WTC11 (cell line): ENCODE measurements at regions not wholly inside any gene's neighbourhood (a gene's known extent, or its start where the extent isn't known, plus 50 kb on each side); places are given as distances from the start of the nearest gene placed in this dataset.

Experiments used
- ATAC-seq: fragments of 200-7000 bp; cut with Tn5 transposase; 2 replicates; pipeline ENCODE4 v1.10.0; 2021; ENCODE audit warnings: mild to moderate bottlenecking, moderate library complexity
- CTCF ChIA-PET: fragments of 300-600 bp; sonication (Branson Sonifier 250); formaldehyde crosslinking; loops from one replicate; lab custom pipeline; 2021; ENCODE audit warnings: antibody characterized with exemption; lab: Charles Lee
- POLR2A ChIA-PET: fragments of 350-600 bp; sonication (Branson Sonifier 250); formaldehyde crosslinking; loops from one replicate; lab custom pipeline; 2021; ENCODE audit warnings: antibody characterized with exemption; lab: Charles Lee
- DNase-seq: peaks from one replicate; pipeline ENCODE4 v3.0.0; 2021; ENCODE audit warnings: low spot score
- H3K27ac Mint-ChIP-seq: 2 replicates; pipeline ENCODE4 v1.8.0; 2021; ENCODE audit warnings: mixed read lengths
- H3K27me3 Mint-ChIP-seq: 2 replicates; pipeline ENCODE4 v1.8.0; 2021; ENCODE audit warnings: low read depth, mild to moderate bottlenecking, moderate library complexity, mixed read lengths
- H3K36me3 Mint-ChIP-seq: 2 replicates; pipeline ENCODE4 v1.8.0; 2021; ENCODE audit warnings: mixed read lengths
- H3K4me1 Mint-ChIP-seq: 2 replicates; pipeline ENCODE4 v1.8.0; 2022; ENCODE audit warnings: mixed read lengths
- H3K4me3 Mint-ChIP-seq: 2 replicates; pipeline ENCODE4 v1.8.0; 2021; ENCODE audit warnings: mild to moderate bottlenecking, moderate library complexity, mixed read lengths
- H3K9me3 Mint-ChIP-seq: 2 replicates; pipeline ENCODE4 v1.8.0; 2021; ENCODE audit warnings: mixed read lengths
- FOXK1 ChIP-seq: sonication (generic); formaldehyde crosslinking; IDR thresholded peaks from 2 replicates; pipeline ENCODE4 v1.8.0; 2022; ENCODE audit warnings: mild to moderate bottlenecking, moderate library complexity, missing genetic modification reagents
- GABPB1 ChIP-seq: sonication (generic); formaldehyde crosslinking; IDR thresholded peaks from 2 replicates; pipeline ENCODE4 v1.8.1; 2023; ENCODE audit warnings: mild to moderate bottlenecking, missing genetic modification reagents
- GRHL2 ChIP-seq: fragments of 250-450 bp; sonication (Bioruptor Pico); IDR thresholded peaks from 2 replicates; pipeline ENCODE4 v1.8.0; 2022; ENCODE audit warnings: mild to moderate bottlenecking, moderate library complexity; ENCODE audit not compliant: insufficient replicate concordance, severe bottlenecking
- IRF2 ChIP-seq: sonication (generic); formaldehyde crosslinking; IDR thresholded peaks from 2 replicates; pipeline ENCODE4 v1.8.0; 2022; ENCODE audit warnings: low read depth, missing genetic modification reagents, borderline replicate concordance
- JUN ChIP-seq: sonication (generic); formaldehyde crosslinking; IDR thresholded peaks from 2 replicates; pipeline ENCODE4 v1.8.0; 2023; ENCODE audit warnings: mild to moderate bottlenecking, missing genetic modification reagents
- PRRX2 ChIP-seq: fragments of 250-450 bp; sonication (Bioruptor Pico); IDR thresholded peaks from 2 replicates; pipeline ENCODE4 v1.8.0; 2021; ENCODE audit warnings: mild to moderate bottlenecking
- SMAD3 ChIP-seq: sonication (generic); formaldehyde crosslinking; IDR thresholded peaks from 2 replicates; pipeline ENCODE4 v1.8.0; 2022; ENCODE audit warnings: missing genetic modification reagents, mild to moderate bottlenecking, borderline replicate concordance
- ZNF138 ChIP-seq: sonication (generic); formaldehyde crosslinking; conservative IDR thresholded peaks from 2 replicates; pipeline ENCODE4 v1.8.1; 2022; ENCODE audit warnings: mild to moderate bottlenecking, moderate library complexity, missing genetic modification reagents
- ZNF263 ChIP-seq: sonication (generic); formaldehyde crosslinking; IDR thresholded peaks from 2 replicates; pipeline ENCODE4 v1.8.1; 2022; ENCODE audit warnings: low read depth, mild to moderate bottlenecking, moderate library complexity, missing genetic modification reagents
- ZNF396 ChIP-seq: fragments of 250-450 bp; sonication (Bioruptor Pico); IDR thresholded peaks from 2 replicates; pipeline ENCODE4 v1.8.0; 2021; ENCODE audit warnings: mild to moderate bottlenecking, moderate library complexity, borderline replicate concordance
- ZNF671 ChIP-seq: fragments of 250-450 bp; sonication (Bioruptor Pico); IDR thresholded peaks from 2 replicates; pipeline ENCODE4 v1.8.0; 2021; ENCODE audit warnings: mild to moderate bottlenecking
- TF ChIP-seq, protein P1 (sequence below): sonication (generic); formaldehyde crosslinking; IDR thresholded peaks from 2 replicates; pipeline ENCODE4 v1.8.0; 2023; ENCODE audit warnings: missing genetic modification reagents, mild to moderate bottlenecking, borderline replicate concordance
- TF ChIP-seq, protein P2 (sequence below): fragments of 250-450 bp; sonication (Bioruptor Pico); IDR thresholded peaks from 2 replicates; pipeline ENCODE4 v1.9.0; 2021; ENCODE audit warnings: mild to moderate bottlenecking, borderline replicate concordance
- TF ChIP-seq, protein P3 (sequence below): sonication (generic); formaldehyde crosslinking; IDR thresholded peaks from 2 replicates; pipeline ENCODE4 v1.8.1; 2023; ENCODE audit warnings: mild to moderate bottlenecking, moderate library complexity, missing genetic modification reagents
- TF ChIP-seq, protein P4 (sequence below): fragments of 250-450 bp; sonication (Bioruptor Pico); IDR thresholded peaks from 2 replicates; pipeline ENCODE4 v1.9.0; 2021; ENCODE audit warnings: mild to moderate bottlenecking
- TF ChIP-seq, protein P5 (sequence below): fragments of 250-450 bp; sonication (Bioruptor Pico); IDR thresholded peaks from 2 replicates; pipeline ENCODE4 v1.8.0; 2021; ENCODE audit warnings: mild to moderate bottlenecking
- TF ChIP-seq, protein P6 (sequence below): sonication (generic); formaldehyde crosslinking; IDR thresholded peaks from 2 replicates; pipeline ENCODE4 v1.8.1; 2022; ENCODE audit warnings: missing genetic modification reagents, borderline replicate concordance
- TF ChIP-seq, protein P7 (sequence below): fragments of 250-450 bp; sonication (Bioruptor Pico); IDR thresholded peaks from 2 replicates; pipeline ENCODE4 v2.1.2; 2022; ENCODE audit warnings: mild to moderate bottlenecking, moderate library complexity
- TF ChIP-seq, protein P8 (sequence below): sonication (generic); formaldehyde crosslinking; IDR thresholded peaks from 2 replicates; pipeline ENCODE4 v1.8.0; 2022; ENCODE audit warnings: mild to moderate bottlenecking, missing genetic modification reagents

DNA sequence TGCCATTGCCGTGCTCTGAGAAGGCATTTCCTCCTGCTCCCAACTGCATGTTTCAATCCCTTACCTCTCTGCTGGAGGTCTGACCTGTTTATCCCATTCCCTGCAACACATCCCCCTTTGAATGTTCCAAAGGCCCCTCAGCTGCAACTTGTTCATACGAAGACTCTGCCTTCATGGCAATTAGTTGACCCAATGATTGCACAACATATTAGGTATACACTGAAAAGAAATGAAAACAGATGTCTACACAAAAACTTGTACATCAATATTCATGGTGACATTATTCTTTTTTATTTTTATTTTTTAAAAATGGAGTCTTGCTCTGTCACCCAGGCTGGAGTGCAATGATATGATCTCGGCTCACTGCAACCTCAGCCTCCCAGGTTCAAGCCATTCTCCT is 54.9 kb upstream of the STX18 start:
- DNase-seq (no peak), ATAC-seq (no peak)
- H3K4me1 Mint-ChIP-seq = peaks cover 11% of the 10 kb centered on the region
- peaks cover 46% of the 10 kb centered on the region for H3K36me3 Mint-ChIP-seq
- no peak overlapping the region for H3K27ac Mint-ChIP-seq
- CTCF ChIA-PET = no interaction called here
- no peak overlapping the region for H3K4me3 Mint-ChIP-seq
- peaks cover 42% of the 10 kb centered on the region for H3K9me3 Mint-ChIP-seq
- H3K27me3 Mint-ChIP-seq = no peaks in the 10 kb centered on the region; the same call in 1 of the 2 replicates
- POLR2A ChIA-PET = no interaction called here
- TF ChIP-seq, protein P1, sequence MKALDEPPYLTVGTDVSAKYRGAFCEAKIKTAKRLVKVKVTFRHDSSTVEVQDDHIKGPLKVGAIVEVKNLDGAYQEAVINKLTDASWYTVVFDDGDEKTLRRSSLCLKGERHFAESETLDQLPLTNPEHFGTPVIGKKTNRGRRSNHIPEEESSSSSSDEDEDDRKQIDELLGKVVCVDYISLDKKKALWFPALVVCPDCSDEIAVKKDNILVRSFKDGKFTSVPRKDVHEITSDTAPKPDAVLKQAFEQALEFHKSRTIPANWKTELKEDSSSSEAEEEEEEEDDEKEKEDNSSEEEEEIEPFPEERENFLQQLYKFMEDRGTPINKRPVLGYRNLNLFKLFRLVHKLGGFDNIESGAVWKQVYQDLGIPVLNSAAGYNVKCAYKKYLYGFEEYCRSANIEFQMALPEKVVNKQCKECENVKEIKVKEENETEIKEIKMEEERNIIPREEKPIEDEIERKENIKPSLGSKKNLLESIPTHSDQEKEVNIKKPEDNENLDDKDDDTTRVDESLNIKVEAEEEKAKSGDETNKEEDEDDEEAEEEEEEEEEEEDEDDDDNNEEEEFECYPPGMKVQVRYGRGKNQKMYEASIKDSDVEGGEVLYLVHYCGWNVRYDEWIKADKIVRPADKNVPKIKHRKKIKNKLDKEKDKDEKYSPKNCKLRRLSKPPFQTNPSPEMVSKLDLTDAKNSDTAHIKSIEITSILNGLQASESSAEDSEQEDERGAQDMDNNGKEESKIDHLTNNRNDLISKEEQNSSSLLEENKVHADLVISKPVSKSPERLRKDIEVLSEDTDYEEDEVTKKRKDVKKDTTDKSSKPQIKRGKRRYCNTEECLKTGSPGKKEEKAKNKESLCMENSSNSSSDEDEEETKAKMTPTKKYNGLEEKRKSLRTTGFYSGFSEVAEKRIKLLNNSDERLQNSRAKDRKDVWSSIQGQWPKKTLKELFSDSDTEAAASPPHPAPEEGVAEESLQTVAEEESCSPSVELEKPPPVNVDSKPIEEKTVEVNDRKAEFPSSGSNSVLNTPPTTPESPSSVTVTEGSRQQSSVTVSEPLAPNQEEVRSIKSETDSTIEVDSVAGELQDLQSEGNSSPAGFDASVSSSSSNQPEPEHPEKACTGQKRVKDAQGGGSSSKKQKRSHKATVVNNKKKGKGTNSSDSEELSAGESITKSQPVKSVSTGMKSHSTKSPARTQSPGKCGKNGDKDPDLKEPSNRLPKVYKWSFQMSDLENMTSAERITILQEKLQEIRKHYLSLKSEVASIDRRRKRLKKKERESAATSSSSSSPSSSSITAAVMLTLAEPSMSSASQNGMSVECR = no peak
- TF ChIP-seq, protein P2, sequence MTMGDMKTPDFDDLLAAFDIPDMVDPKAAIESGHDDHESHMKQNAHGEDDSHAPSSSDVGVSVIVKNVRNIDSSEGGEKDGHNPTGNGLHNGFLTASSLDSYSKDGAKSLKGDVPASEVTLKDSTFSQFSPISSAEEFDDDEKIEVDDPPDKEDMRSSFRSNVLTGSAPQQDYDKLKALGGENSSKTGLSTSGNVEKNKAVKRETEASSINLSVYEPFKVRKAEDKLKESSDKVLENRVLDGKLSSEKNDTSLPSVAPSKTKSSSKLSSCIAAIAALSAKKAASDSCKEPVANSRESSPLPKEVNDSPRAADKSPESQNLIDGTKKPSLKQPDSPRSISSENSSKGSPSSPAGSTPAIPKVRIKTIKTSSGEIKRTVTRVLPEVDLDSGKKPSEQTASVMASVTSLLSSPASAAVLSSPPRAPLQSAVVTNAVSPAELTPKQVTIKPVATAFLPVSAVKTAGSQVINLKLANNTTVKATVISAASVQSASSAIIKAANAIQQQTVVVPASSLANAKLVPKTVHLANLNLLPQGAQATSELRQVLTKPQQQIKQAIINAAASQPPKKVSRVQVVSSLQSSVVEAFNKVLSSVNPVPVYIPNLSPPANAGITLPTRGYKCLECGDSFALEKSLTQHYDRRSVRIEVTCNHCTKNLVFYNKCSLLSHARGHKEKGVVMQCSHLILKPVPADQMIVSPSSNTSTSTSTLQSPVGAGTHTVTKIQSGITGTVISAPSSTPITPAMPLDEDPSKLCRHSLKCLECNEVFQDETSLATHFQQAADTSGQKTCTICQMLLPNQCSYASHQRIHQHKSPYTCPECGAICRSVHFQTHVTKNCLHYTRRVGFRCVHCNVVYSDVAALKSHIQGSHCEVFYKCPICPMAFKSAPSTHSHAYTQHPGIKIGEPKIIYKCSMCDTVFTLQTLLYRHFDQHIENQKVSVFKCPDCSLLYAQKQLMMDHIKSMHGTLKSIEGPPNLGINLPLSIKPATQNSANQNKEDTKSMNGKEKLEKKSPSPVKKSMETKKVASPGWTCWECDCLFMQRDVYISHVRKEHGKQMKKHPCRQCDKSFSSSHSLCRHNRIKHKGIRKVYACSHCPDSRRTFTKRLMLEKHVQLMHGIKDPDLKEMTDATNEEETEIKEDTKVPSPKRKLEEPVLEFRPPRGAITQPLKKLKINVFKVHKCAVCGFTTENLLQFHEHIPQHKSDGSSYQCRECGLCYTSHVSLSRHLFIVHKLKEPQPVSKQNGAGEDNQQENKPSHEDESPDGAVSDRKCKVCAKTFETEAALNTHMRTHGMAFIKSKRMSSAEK (CRISPR knock-in tag) = no peak
- TF ChIP-seq ZNF396 (CRISPR knock-in tag) (no peak), ZNF263 (no peak)

DNA sequence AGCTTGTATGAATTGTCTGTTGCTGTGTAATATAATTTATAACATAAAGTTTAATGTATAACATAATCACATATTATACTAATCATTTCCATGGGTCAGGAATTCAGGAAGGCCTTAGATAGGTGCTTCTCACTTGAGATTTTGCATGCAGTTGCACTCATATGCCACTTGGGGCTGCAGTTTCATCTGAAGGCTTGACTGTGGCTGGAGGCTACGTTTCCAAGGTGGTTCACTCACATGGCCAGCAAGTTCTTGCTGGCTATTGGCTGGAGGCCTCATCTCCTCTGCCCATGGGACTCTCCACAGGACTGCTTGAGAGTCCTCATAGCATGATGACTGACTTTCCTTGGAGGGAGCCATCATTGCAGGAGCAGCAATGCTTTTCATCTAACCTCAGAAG is 53.4 kb upstream of the STX18 start:
- POLR2A ChIA-PET = no interaction called here
- H3K27me3 Mint-ChIP-seq = peaks cover 4% of the 10 kb centered on the region; the same call in 1 of the 2 replicates
- DNase-seq (no peak), ATAC-seq (no peak)
- peaks cover 11% of the 10 kb centered on the region for H3K4me1 Mint-ChIP-seq
- peaks cover 46% of the 10 kb centered on the region for H3K36me3 Mint-ChIP-seq
- peaks cover 42% of the 10 kb centered on the region for H3K9me3 Mint-ChIP-seq
- no peak overlapping the region for H3K4me3 Mint-ChIP-seq
- CTCF ChIA-PET = no interaction called here
- no peak overlapping the region for H3K27ac Mint-ChIP-seq
- TF ChIP-seq ZNF138 (CRISPR knock-in tag) = no peak
- TF ChIP-seq, protein P3, sequence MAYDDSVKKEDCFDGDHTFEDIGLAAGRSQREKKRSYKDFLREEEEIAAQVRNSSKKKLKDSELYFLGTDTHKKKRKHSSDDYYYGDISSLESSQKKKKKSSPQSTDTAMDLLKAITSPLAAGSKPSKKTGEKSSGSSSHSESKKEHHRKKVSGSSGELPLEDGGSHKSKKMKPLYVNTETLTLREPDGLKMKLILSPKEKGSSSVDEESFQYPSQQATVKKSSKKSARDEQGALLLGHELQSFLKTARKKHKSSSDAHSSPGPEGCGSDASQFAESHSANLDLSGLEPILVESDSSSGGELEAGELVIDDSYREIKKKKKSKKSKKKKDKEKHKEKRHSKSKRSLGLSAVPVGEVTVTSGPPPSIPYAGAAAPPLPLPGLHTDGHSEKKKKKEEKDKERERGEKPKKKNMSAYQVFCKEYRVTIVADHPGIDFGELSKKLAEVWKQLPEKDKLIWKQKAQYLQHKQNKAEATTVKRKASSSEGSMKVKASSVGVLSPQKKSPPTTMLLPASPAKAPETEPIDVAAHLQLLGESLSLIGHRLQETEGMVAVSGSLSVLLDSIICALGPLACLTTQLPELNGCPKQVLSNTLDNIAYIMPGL = no peak
- TF ChIP-seq, protein P4, sequence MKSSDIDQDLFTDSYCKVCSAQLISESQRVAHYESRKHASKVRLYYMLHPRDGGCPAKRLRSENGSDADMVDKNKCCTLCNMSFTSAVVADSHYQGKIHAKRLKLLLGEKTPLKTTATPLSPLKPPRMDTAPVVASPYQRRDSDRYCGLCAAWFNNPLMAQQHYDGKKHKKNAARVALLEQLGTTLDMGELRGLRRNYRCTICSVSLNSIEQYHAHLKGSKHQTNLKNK (CRISPR knock-in tag) = no peak
- TF ChIP-seq PRRX2 (CRISPR knock-in tag) = no peak
- TF ChIP-seq FOXK1 (CRISPR knock-in tag) = no peak
- no peak for TF ChIP-seq GRHL2 (CRISPR knock-in tag)
- no peak for TF ChIP-seq GABPB1 (CRISPR knock-in tag)
- TF ChIP-seq ZNF671 = no peak
- TF ChIP-seq, protein P5, sequence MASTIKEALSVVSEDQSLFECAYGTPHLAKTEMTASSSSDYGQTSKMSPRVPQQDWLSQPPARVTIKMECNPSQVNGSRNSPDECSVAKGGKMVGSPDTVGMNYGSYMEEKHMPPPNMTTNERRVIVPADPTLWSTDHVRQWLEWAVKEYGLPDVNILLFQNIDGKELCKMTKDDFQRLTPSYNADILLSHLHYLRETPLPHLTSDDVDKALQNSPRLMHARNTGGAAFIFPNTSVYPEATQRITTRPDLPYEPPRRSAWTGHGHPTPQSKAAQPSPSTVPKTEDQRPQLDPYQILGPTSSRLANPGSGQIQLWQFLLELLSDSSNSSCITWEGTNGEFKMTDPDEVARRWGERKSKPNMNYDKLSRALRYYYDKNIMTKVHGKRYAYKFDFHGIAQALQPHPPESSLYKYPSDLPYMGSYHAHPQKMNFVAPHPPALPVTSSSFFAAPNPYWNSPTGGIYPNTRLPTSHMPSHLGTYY (CRISPR knock-in tag) = no peak
- TF ChIP-seq, protein P6, sequence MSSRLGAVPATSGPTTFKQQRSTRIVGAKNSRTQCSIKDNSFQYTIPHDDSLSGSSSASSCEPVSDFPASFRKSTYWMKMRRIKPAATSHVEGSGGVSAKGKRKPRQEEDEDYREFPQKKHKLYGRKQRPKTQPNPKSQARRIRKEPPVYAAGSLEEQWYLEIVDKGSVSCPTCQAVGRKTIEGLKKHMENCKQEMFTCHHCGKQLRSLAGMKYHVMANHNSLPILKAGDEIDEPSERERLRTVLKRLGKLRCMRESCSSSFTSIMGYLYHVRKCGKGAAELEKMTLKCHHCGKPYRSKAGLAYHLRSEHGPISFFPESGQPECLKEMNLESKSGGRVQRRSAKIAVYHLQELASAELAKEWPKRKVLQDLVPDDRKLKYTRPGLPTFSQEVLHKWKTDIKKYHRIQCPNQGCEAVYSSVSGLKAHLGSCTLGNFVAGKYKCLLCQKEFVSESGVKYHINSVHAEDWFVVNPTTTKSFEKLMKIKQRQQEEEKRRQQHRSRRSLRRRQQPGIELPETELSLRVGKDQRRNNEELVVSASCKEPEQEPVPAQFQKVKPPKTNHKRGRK (CRISPR knock-in tag) = no peak
- no peak for TF ChIP-seq JUN (CRISPR knock-in tag)
- TF ChIP-seq IRF2 = no peak
- TF ChIP-seq, protein P7, sequence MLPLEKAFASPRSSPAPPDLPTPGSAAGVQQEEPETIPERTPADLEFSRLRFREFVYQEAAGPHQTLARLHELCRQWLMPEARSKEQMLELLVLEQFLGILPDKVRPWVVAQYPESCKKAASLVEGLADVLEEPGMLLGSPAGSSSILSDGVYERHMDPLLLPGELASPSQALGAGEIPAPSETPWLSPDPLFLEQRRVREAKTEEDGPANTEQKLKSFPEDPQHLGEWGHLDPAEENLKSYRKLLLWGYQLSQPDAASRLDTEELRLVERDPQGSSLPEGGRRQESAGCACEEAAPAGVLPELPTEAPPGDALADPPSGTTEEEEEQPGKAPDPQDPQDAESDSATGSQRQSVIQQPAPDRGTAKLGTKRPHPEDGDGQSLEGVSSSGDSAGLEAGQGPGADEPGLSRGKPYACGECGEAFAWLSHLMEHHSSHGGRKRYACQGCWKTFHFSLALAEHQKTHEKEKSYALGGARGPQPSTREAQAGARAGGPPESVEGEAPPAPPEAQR (CRISPR knock-in tag) = no peak
- no peak for TF ChIP-seq SMAD3 (CRISPR knock-in tag)
- TF ChIP-seq, protein P8, sequence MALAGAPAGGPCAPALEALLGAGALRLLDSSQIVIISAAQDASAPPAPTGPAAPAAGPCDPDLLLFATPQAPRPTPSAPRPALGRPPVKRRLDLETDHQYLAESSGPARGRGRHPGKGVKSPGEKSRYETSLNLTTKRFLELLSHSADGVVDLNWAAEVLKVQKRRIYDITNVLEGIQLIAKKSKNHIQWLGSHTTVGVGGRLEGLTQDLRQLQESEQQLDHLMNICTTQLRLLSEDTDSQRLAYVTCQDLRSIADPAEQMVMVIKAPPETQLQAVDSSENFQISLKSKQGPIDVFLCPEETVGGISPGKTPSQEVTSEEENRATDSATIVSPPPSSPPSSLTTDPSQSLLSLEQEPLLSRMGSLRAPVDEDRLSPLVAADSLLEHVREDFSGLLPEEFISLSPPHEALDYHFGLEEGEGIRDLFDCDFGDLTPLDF = no peak
